ENCODE measurements at regions not wholly inside any gene's neighbourhood (a gene's known extent, or its start where the extent isn't known, plus 50 kb on each side); places are given as distances from the start of the nearest gene placed in this dataset.

- H2BK5ac ChIP-seq (ENCODE audit: insufficient read length, low read length): no peak overlapping the region
- no peak overlapping the region for H4K91ac ChIP-seq (ENCODE audit: insufficient read length, low read depth, low read length)
- no peaks in the 10 kb centered on the region for H4K20me1 ChIP-seq (ENCODE audit: control insufficient read depth, insufficient read depth, insufficient read length)
- no peaks in the 10 kb centered on the region for H3K4me1 ChIP-seq (ENCODE audit: insufficient read depth, low read length)
- H3K4ac ChIP-seq (ENCODE audit: low read depth, low read length): no peak overlapping the region
- H2BK15ac ChIP-seq (ENCODE audit: low read depth, low read length): no peak overlapping the region
- Mint-ChIP-seq H3K4me3 (no peak overlapping the region), H3K27ac (no peak overlapping the region; a peak in 1 of 7 replicates), H3K27me3 (ENCODE audit: low read depth) (peaks cover 3% of the 10 kb centered on the region; the same call in 1 of the 2 replicates), H3K9me3 (no peaks in the 10 kb centered on the region; a peak in 2 of 5 replicates), H3K36me3 (ENCODE audit: insufficient read depth in 1 of 3, low read depth in 3 of 3) (peaks cover 18 to 19% (median 19%) of the 10 kb centered on the region in 3 experiments; a peak in 6 of 7 replicates), H3K4me1 (peaks cover 6 to 7% of the 10 kb centered on the region in 2 experiments; a peak in 3 of 4 replicates)
- DNase-seq: no peak
- H2BK20ac ChIP-seq (ENCODE audit: low read depth, low read length, poor library complexity, severe bottlenecking): no peak overlapping the region
- H3K56ac ChIP-seq (ENCODE audit: insufficient read length, low read depth, low read length): no peak overlapping the region
- no peak overlapping the region for H4K5ac ChIP-seq (ENCODE audit: insufficient read length, low read depth, low read length)
- no peak overlapping the region for H3K23ac ChIP-seq (ENCODE audit: insufficient read length, low read depth, low read length)
- H3K27ac ChIP-seq (ENCODE audit: insufficient read length, low read depth, low read length): no peak overlapping the region
- TF ChIP-seq, protein P1, sequence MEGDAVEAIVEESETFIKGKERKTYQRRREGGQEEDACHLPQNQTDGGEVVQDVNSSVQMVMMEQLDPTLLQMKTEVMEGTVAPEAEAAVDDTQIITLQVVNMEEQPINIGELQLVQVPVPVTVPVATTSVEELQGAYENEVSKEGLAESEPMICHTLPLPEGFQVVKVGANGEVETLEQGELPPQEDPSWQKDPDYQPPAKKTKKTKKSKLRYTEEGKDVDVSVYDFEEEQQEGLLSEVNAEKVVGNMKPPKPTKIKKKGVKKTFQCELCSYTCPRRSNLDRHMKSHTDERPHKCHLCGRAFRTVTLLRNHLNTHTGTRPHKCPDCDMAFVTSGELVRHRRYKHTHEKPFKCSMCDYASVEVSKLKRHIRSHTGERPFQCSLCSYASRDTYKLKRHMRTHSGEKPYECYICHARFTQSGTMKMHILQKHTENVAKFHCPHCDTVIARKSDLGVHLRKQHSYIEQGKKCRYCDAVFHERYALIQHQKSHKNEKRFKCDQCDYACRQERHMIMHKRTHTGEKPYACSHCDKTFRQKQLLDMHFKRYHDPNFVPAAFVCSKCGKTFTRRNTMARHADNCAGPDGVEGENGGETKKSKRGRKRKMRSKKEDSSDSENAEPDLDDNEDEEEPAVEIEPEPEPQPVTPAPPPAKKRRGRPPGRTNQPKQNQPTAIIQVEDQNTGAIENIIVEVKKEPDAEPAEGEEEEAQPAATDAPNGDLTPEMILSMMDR (conservative IDR thresholded peaks at IDR 0.05): no peak
- H3K23me2 ChIP-seq (ENCODE audit: insufficient read length, low read depth, low read length, poor library complexity, severe bottlenecking): no peaks in the 10 kb centered on the region
- H3K18ac ChIP-seq (ENCODE audit: insufficient read length, low read depth, low read length): no peak overlapping the region
- no peak overlapping the region for H2BK120ac ChIP-seq (ENCODE audit: low read depth, low read length, poor library complexity, severe bottlenecking)
- H2AK5ac ChIP-seq (ENCODE audit: insufficient read length, low read length): no peak overlapping the region
- H3K79me2 ChIP-seq (ENCODE audit: insufficient read depth, low read length): 0 out of 2 replicates have a peak, but pooled peaks cover 2% of the 10 kb centered on the region
- H2AFZ ChIP-seq (ENCODE audit: low read length): no peak overlapping the region
- H4K8ac ChIP-seq (replicated peaks; ENCODE audit: insufficient read length, low read depth, low read length): no peak overlapping the region
- H2BK12ac ChIP-seq (ENCODE audit: insufficient read length, low read depth, low read length): no peak overlapping the region
- no peak overlapping the region for H3K4me2 ChIP-seq (ENCODE audit: insufficient read depth, insufficient read length, low read length)
- no peak overlapping the region for H3K14ac ChIP-seq (ENCODE audit: insufficient read depth, low read length)
- H3K9ac ChIP-seq (ENCODE audit: extremely low read depth, insufficient read length, low read length): no peak overlapping the region
- no CpG with 5 or more reads among the region's 6 CpGs for WGBS (ENCODE audit: extremely low coverage, insufficient read length, low lambda C conversion rate)
- no peak overlapping the region for H3T11ph ChIP-seq (ENCODE audit: low read length)
- no peaks in the 10 kb centered on the region for H3K27me3 ChIP-seq (ENCODE audit: insufficient read depth, low read length)
- no peaks in the 10 kb centered on the region for H3K9me3 ChIP-seq (ENCODE audit: control insufficient read depth, low read depth, low read length)
- H3K79me1 ChIP-seq (ENCODE audit: insufficient read depth, low read depth, low read length, poor library complexity, severe bottlenecking): no peaks in the 10 kb centered on the region
Observed at GRCh38 chr11:70953720-70954119, 298.7 kb downstream of the SHANK2 start.
